Smooth muscle cell (in vitro differentiated cells): ENCODE measurements at regions not wholly inside any gene's neighbourhood (a gene's known extent, or its start where the extent isn't known, plus 50 kb on each side); places are given as distances from the start of the nearest gene placed in this dataset.

Source experiments
- DNase-seq: peaks from one replicate; lab custom pipeline; 2025; ENCODE audit not compliant: unreplicated experiment; lab: John Stamatoyannopoulos, UW
- H2AFZ ChIP-seq: fragments of 200-600 bp; sonication (generic); 2 replicates; pipeline ENCODE4 v1.6.0; 2016; ENCODE audit warnings: antibody characterized with exemption, low read depth, mild to moderate bottlenecking
- H3F3A ChIP-seq: fragments of 200-600 bp; sonication (generic); 2 replicates; pipeline ENCODE4 v1.6.0; 2017; ENCODE audit warnings: antibody characterized with exemption, low read depth
- H3K27ac ChIP-seq: fragments of 200-600 bp; sonication (generic); 2 replicates; pipeline ENCODE4 v1.5.1; 2016; ENCODE audit warnings: low read depth, mild to moderate bottlenecking
- H3K27me3 ChIP-seq: fragments of 200-600 bp; sonication (generic); 2 replicates; pipeline ENCODE4 v1.6.1; 2016; ENCODE audit warnings: low read depth, mild to moderate bottlenecking
- H3K36me3 ChIP-seq: fragments of 200-600 bp; sonication (generic); 2 replicates; pipeline ENCODE4 v1.5.1; 2016; ENCODE audit warnings: low read depth
- H3K4me1 ChIP-seq: fragments of 200-600 bp; sonication (generic); 2 replicates; pipeline ENCODE4 v1.5.1; 2016; ENCODE audit warnings: low read depth
- H3K4me2 ChIP-seq: fragments of 200-600 bp; sonication (generic); 2 replicates; pipeline ENCODE4 v1.6.0; 2016; ENCODE audit warnings: mild to moderate bottlenecking
- H3K4me3 ChIP-seq: fragments of 200-600 bp; sonication (generic); 2 replicates; pipeline ENCODE4 v1.5.1; 2016; ENCODE audit warnings: mild to moderate bottlenecking
- H3K79me2 ChIP-seq: fragments of 200-600 bp; sonication (generic); 2 replicates; pipeline ENCODE4 v1.6.0; 2016; ENCODE audit warnings: low read depth, mild to moderate bottlenecking
- H3K9ac ChIP-seq: fragments of 200-600 bp; sonication (generic); 2 replicates; pipeline ENCODE4 v1.6.0; 2016; ENCODE audit warnings: low read depth
- H3K9me3 ChIP-seq: fragments of 200-600 bp; sonication (generic); replicated peaks from 2 replicates; pipeline ENCODE4 v1.5.1; 2016; ENCODE audit warnings: low read depth
- H4K20me1 ChIP-seq: fragments of 200-600 bp; sonication (generic); 2 replicates; pipeline ENCODE4 v1.6.0; 2016; ENCODE audit warnings: low read depth
- CTCF ChIP-seq: fragments of 200-600 bp; sonication (generic); IDR thresholded peaks from 2 replicates; pipeline ENCODE4 v1.5.1; 2017; ENCODE audit warnings: borderline replicate concordance, mild to moderate bottlenecking, antibody characterized with exemption; ENCODE audit not compliant: insufficient read depth, poor library complexity, severe bottlenecking
- WGBS: methylation state at CpG from one replicate; pipeline ENCODE4 v1.1.7; 2016; ENCODE audit warnings: low lambda C conversion rate; 5-methylcytosine and 5-hydroxymethylcytosine counted together

GRCh38 chr7:124420367-124420766 lies 345.2 kb downstream of the GPR37 start:
- WGBS, result 97% methylated on average over 2 of the region's 2 CpGs

GRCh38 chr7:124413029-124413428 lies 352.6 kb downstream of the GPR37 start:
- 55% methylated on average over 3 of the region's 3 CpGs for WGBS
- H3K4me3 ChIP-seq, result no peak overlapping the region
- no peak overlapping the region for H3K4me2 ChIP-seq
- no peak for TF ChIP-seq CTCF
- H4K20me1 ChIP-seq, result no peaks in the 10 kb centered on the region
- H3K27me3 ChIP-seq, result no peaks in the 10 kb centered on the region
- H3K27ac ChIP-seq, result no peak overlapping the region
- H3K36me3 ChIP-seq, result no peaks in the 10 kb centered on the region
- no peaks in the 10 kb centered on the region for H3K79me2 ChIP-seq
- no peaks in the 10 kb centered on the region for H3K4me1 ChIP-seq
- no peaks in the 10 kb centered on the region for H3K9me3 ChIP-seq
- no peak for DNase-seq
- H2AFZ ChIP-seq, result no peak overlapping the region
- H3F3A ChIP-seq, result no peaks in the 10 kb centered on the region
- H3K9ac ChIP-seq, result no peak overlapping the region

More at GRCh38 chr7:124420367-124420766, 345.2 kb downstream of the GPR37 start:
- Histone ChIP-seq H3K27me3 (no peaks in the 10 kb centered on the region), H3K27ac (no peak overlapping the region), H4K20me1 (no peaks in the 10 kb centered on the region), H3K4me2 (no peak overlapping the region), H3F3A (no peaks in the 10 kb centered on the region), H3K79me2 (no peaks in the 10 kb centered on the region), H3K36me3 (no peaks in the 10 kb centered on the region), H2AFZ (no peak overlapping the region), H3K4me3 (no peak overlapping the region), H3K9me3 (no peaks in the 10 kb centered on the region), H3K4me1 (no peaks in the 10 kb centered on the region), H3K9ac (no peak overlapping the region)
- TF ChIP-seq CTCF, result no peak
- DNase-seq, result no peak

- 68% methylated on average over 6 of the region's 6 CpGs for WGBS
Measured at GRCh38 chr7:124412531-124412930, 353.1 kb downstream of the GPR37 start.

More at GRCh38 chr7:124412531-124412930, 353.1 kb downstream of the GPR37 start:
- Histone ChIP-seq H3K4me3 (no peak overlapping the region), H3K4me1 (no peaks in the 10 kb centered on the region), H3K9me3 (no peaks in the 10 kb centered on the region), H4K20me1 (no peaks in the 10 kb centered on the region), H3K36me3 (no peaks in the 10 kb centered on the region), H3K27me3 (no peaks in the 10 kb centered on the region), H3K27ac (no peak overlapping the region), H3K9ac (no peak overlapping the region), H3K79me2 (no peaks in the 10 kb centered on the region), H3K4me2 (no peak overlapping the region), H2AFZ (no peak overlapping the region), H3F3A (no peaks in the 10 kb centered on the region)
- no peak for TF ChIP-seq CTCF
- no peak for DNase-seq
